ENCODE measurements at regions not wholly inside any gene's neighbourhood (a gene's known extent, or its start where the extent isn't known, plus 50 kb on each side); places are given as distances from the start of the nearest gene placed in this dataset.

- no peak for TF ChIP-seq CTCF (IDR thresholded peaks at IDR 0.05)
- TF ChIP-seq POLR2A (IDR thresholded peaks at IDR 0.05): no peak
Measured at GRCh38 chr2:149884871-149885270, 297.3 kb upstream of the MMADHC start.
